HEK293 (cell line): ENCODE measurements at regions not wholly inside any gene's neighbourhood (a gene's known extent, or its start where the extent isn't known, plus 50 kb on each side); places are given as distances from the start of the nearest gene placed in this dataset.

Experiments
- CTCF ChIA-PET: fragments of 350-600 bp; formaldehyde crosslinking; extraction: SDS; loops from one replicate; lab custom pipeline; 2021; ENCODE audit warnings: antibody characterized with exemption; lab: Yijun Ruan, JAX
- POLR2A ChIA-PET: fragments of 300-600 bp; formaldehyde crosslinking; extraction: SDS; loops from one replicate; lab custom pipeline; 2020; ENCODE audit warnings: antibody characterized with exemption, inconsistent platforms; lab: Yijun Ruan, JAX
- H3K27ac ChIP-seq: fragments of 200-500 bp; sonication (Bioruptor generic); 2 replicates; pipeline ENCODE4 v1.5.1; 2014; ENCODE audit warnings: low read depth, low read length, control low read depth, inconsistent platforms; ENCODE audit errors: extremely low read depth
- H3K36me3 ChIP-seq, 2 experiments: fragments of 200-500 bp in 1 of 2; sonication (Bioruptor generic) in 1 of 2; 1 replicate in 1 of 2; 2 replicates in 1 of 2; pipeline ENCODE4 v1.5.1; 2014 to 2017; ENCODE audit warnings: inconsistent platforms in 2 of 2, low read length in 2 of 2; ENCODE audit not compliant: control insufficient read depth in 2 of 2, insufficient read depth in 1 of 2
- H3K4me1 ChIP-seq: fragments of 200-500 bp; sonication (Bioruptor generic); 2 replicates; pipeline ENCODE4 v1.5.1; 2014; ENCODE audit warnings: mild to moderate bottlenecking, low read length, inconsistent platforms; ENCODE audit not compliant: control insufficient read depth, insufficient read depth
- H3K4me3 ChIP-seq: 2 replicates; pipeline ENCODE4 v1.5.1; 2011; ENCODE audit warnings: low read depth, mild to moderate bottlenecking, control low read depth, low read length, moderate library complexity
- H3K9me3 ChIP-seq: fragments of 200-500 bp; sonication (Bioruptor generic); 2 replicates; pipeline ENCODE4 v1.5.1; 2014; ENCODE audit warnings: low read depth, low read length, inconsistent platforms; ENCODE audit not compliant: control insufficient read depth, insufficient read depth
- ATF2 ChIP-seq: fragments of 450-650 bp; formaldehyde crosslinking; IDR thresholded peaks from 2 replicates; pipeline ENCODE4 v1.5.1; 2016; ENCODE audit warnings: missing biosample characterization, missing genetic modification characterization, low read depth
- OVOL3 ChIP-seq: fragments of 450-650 bp; formaldehyde crosslinking; IDR thresholded peaks from 2 replicates; pipeline ENCODE4 v1.5.1; 2016; ENCODE audit warnings: missing biosample characterization, missing genetic modification characterization
- PRDM4 ChIP-seq: fragments of 450-650 bp; formaldehyde crosslinking; IDR thresholded peaks from 2 replicates; pipeline ENCODE4 v1.5.1; 2017; ENCODE audit warnings: missing biosample characterization, missing genetic modification characterization
- RBAK ChIP-seq: fragments of 450-650 bp; formaldehyde crosslinking; IDR thresholded peaks from 2 replicates; pipeline ENCODE4 v1.5.1; 2016; ENCODE audit warnings: missing biosample characterization, missing genetic modification characterization
- SETDB1 ChIP-seq: IDR thresholded peaks from one replicate; pipeline ENCODE4 v1.6.1; 2017; ENCODE audit warnings: mild to moderate bottlenecking, low read length, moderate library complexity, mixed read lengths; ENCODE audit not compliant: insufficient read length
- ZNF157 ChIP-seq: fragments of 450-650 bp; formaldehyde crosslinking; IDR thresholded peaks from 2 replicates; pipeline ENCODE4 v1.5.1; 2016; ENCODE audit warnings: missing biosample characterization, missing genetic modification characterization
- ZNF24 ChIP-seq: fragments of 450-650 bp; formaldehyde crosslinking; IDR thresholded peaks from 2 replicates; pipeline ENCODE4 v1.5.1; 2016; ENCODE audit warnings: missing biosample characterization, missing genetic modification characterization
- ZNF280C ChIP-seq: fragments of 450-650 bp; formaldehyde crosslinking; IDR thresholded peaks from 2 replicates; pipeline ENCODE4 v1.5.1; 2016; ENCODE audit warnings: missing biosample characterization, missing genetic modification characterization
- ZNF362 ChIP-seq: fragments of 450-650 bp; formaldehyde crosslinking; IDR thresholded peaks from 2 replicates; pipeline ENCODE4 v1.5.1; 2016; ENCODE audit warnings: missing biosample characterization, missing genetic modification characterization
- ZNF426 ChIP-seq: fragments of 450-650 bp; formaldehyde crosslinking; IDR thresholded peaks from 2 replicates; pipeline ENCODE4 v1.5.1; 2017; ENCODE audit warnings: missing biosample characterization, missing genetic modification characterization, mild to moderate bottlenecking, inconsistent platforms, moderate library complexity
- ZNF776 ChIP-seq: fragments of 450-650 bp; formaldehyde crosslinking; IDR thresholded peaks from 2 replicates; pipeline ENCODE4 v1.5.0; 2017; ENCODE audit warnings: missing biosample characterization, missing genetic modification characterization, borderline replicate concordance
- TF ChIP-seq, protein P1 (sequence below): fragments of 450-650 bp; formaldehyde crosslinking; IDR thresholded peaks from 2 replicates; pipeline ENCODE4 v1.5.1; 2017; ENCODE audit warnings: missing biosample characterization, missing genetic modification characterization
- TF ChIP-seq, protein P2 (sequence below): fragments of 450-650 bp; IDR thresholded peaks from 2 replicates; pipeline ENCODE4 v1.5.1; 2018; ENCODE audit warnings: missing biosample characterization, missing genetic modification characterization

GRCh38 chr7:125695626-125696025, 766.0 kb upstream of the POT1 start:
- Histone ChIP-seq H3K9me3 (no peaks in the 10 kb centered on the region), H3K4me3 (no peak overlapping the region), H3K36me3 (no peaks in the 10 kb centered on the region), H3K27ac (no peak overlapping the region), H3K4me1 (no peaks in the 10 kb centered on the region)
- CTCF ChIA-PET = no interaction called here
- TF ChIP-seq ZNF157 (tag by site-specific recombination) (no peak), RBAK (tag by site-specific recombination) (no peak), ATF2 (tag by site-specific recombination) (no peak), ZNF280C (tag by site-specific recombination) (no peak), ZNF426 (tag by site-specific recombination) (no peak)
- TF ChIP-seq, protein P1, sequence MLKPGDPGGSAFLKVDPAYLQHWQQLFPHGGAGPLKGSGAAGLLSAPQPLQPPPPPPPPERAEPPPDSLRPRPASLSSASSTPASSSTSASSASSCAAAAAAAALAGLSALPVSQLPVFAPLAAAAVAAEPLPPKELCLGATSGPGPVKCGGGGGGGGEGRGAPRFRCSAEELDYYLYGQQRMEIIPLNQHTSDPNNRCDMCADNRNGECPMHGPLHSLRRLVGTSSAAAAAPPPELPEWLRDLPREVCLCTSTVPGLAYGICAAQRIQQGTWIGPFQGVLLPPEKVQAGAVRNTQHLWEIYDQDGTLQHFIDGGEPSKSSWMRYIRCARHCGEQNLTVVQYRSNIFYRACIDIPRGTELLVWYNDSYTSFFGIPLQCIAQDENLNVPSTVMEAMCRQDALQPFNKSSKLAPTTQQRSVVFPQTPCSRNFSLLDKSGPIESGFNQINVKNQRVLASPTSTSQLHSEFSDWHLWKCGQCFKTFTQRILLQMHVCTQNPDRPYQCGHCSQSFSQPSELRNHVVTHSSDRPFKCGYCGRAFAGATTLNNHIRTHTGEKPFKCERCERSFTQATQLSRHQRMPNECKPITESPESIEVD (tag by site-specific recombination) = no peak
- POLR2A ChIA-PET = no interaction called here

- H3K4me1 ChIP-seq = no peaks in the 10 kb centered on the region
- no peak for TF ChIP-seq OVOL3 (tag by site-specific recombination)
- TF ChIP-seq ZNF362 (tag by site-specific recombination) = no peak
- TF ChIP-seq SETDB1 = no peak
- TF ChIP-seq, protein P2, sequence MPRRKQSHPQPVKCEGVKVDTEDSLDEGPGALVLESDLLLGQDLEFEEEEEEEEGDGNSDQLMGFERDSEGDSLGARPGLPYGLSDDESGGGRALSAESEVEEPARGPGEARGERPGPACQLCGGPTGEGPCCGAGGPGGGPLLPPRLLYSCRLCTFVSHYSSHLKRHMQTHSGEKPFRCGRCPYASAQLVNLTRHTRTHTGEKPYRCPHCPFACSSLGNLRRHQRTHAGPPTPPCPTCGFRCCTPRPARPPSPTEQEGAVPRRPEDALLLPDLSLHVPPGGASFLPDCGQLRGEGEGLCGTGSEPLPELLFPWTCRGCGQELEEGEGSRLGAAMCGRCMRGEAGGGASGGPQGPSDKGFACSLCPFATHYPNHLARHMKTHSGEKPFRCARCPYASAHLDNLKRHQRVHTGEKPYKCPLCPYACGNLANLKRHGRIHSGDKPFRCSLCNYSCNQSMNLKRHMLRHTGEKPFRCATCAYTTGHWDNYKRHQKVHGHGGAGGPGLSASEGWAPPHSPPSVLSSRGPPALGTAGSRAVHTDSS (tag by site-specific recombination) = no peak
- no peak for TF ChIP-seq PRDM4 (tag by site-specific recombination)
- TF ChIP-seq ZNF776 (tag by site-specific recombination) = no peak
- no peak for TF ChIP-seq ZNF24 (tag by site-specific recombination)
- no peak overlapping the region for H3K4me3 ChIP-seq
- H3K27ac ChIP-seq = no peak overlapping the region
- H3K36me3 ChIP-seq = no peaks in the 10 kb centered on the region
- CTCF ChIA-PET = no interaction called here
- POLR2A ChIA-PET = no interaction called here
- no peaks in the 10 kb centered on the region for H3K9me3 ChIP-seq
These were observed 753.5 kb upstream of the POT1 start for GRCh38 chr7:125683156-125683555.
